ENCODE measurements at regions not wholly inside any gene's neighbourhood (a gene's known extent, or its start where the extent isn't known, plus 50 kb on each side); places are given as distances from the start of the nearest gene placed in this dataset.

GRCh38 chr11:20311444-20311843 lies 52.1 kb upstream of the HTATIP2 start:
- in situ Hi-C loops (cut with HindIII; ENCODE audit: low sequenced_read_pairs), result no loop called here
- no peak for DNase-seq (ENCODE audit: low read depth, low spot score)
- no peak overlapping the region for H3K4me3 ChIP-seq (ENCODE audit: low read depth, low read length)
- no peak for TF ChIP-seq CTCF (IDR thresholded peaks at IDR 0.05; ENCODE audit: low read depth, low read length)

GRCh38 chr11:20310596-20311394 lies 52.7 kb upstream of the HTATIP2 start:
- TF ChIP-seq CTCF (IDR thresholded peaks at IDR 0.05; ENCODE audit: low read depth, low read length), result no peak
- no peak overlapping the region for H3K4me3 ChIP-seq (ENCODE audit: low read depth, low read length)
- no peak for DNase-seq (ENCODE audit: low read depth, low spot score)

GRCh38 chr11:20310137-20310536 lies 53.4 kb upstream of the HTATIP2 start:
- no peak for TF ChIP-seq CTCF (IDR thresholded peaks at IDR 0.05; ENCODE audit: low read depth, low read length)
- DNase-seq (ENCODE audit: low read depth, low spot score), result peak; percentile 1
- in situ Hi-C loops (cut with HindIII; ENCODE audit: low sequenced_read_pairs), result no loop called here
- H3K4me3 ChIP-seq (ENCODE audit: low read depth, low read length), result no peak overlapping the region

More at GRCh38 chr11:20310596-20311394, 52.7 kb upstream of the HTATIP2 start:
- in situ Hi-C loops (cut with HindIII; ENCODE audit: low sequenced_read_pairs), result no loop called here

GRCh38 chr11:20309231-20310025 lies 54.1 kb upstream of the HTATIP2 start:
- H3K4me3 ChIP-seq (ENCODE audit: low read depth, low read length), result no peak overlapping the region
- TF ChIP-seq CTCF (IDR thresholded peaks at IDR 0.05; ENCODE audit: low read depth, low read length), result no peak
- DNase-seq (ENCODE audit: low read depth, low spot score), result no peak
- in situ Hi-C loops (cut with HindIII; ENCODE audit: low sequenced_read_pairs), result no loop called here

- no peak overlapping the region for H3K4me3 ChIP-seq (ENCODE audit: low read depth, low read length)
- no peak for TF ChIP-seq CTCF (IDR thresholded peaks at IDR 0.05; ENCODE audit: low read depth, low read length)
- DNase-seq (ENCODE audit: low read depth, low spot score), result no peak
- in situ Hi-C loops (cut with HindIII; ENCODE audit: low sequenced_read_pairs), result no loop called here
Measured at GRCh38 chr11:20308601-20309000, 54.9 kb upstream of the HTATIP2 start.

- H3K4me3 ChIP-seq (ENCODE audit: low read depth, low read length), result no peak overlapping the region
- in situ Hi-C loops (cut with HindIII; ENCODE audit: low sequenced_read_pairs), result no loop called here
- TF ChIP-seq CTCF (IDR thresholded peaks at IDR 0.05; ENCODE audit: low read depth, low read length), result no peak
- DNase-seq (ENCODE audit: low read depth, low spot score), result no peak
Measured at GRCh38 chr11:20303391-20303965, 60.0 kb upstream of the HTATIP2 start.
